ENCODE measurements at regions not wholly inside any gene's neighbourhood (a gene's known extent, or its start where the extent isn't known, plus 50 kb on each side); places are given as distances from the start of the nearest gene placed in this dataset.

GRCh38 chr3:27861046-27862036, 139.2 kb upstream of the EOMES start:
- DNase-seq (ENCODE audit: low read depth in 1 of 2, low spot score in 1 of 2): no peak

DNA sequence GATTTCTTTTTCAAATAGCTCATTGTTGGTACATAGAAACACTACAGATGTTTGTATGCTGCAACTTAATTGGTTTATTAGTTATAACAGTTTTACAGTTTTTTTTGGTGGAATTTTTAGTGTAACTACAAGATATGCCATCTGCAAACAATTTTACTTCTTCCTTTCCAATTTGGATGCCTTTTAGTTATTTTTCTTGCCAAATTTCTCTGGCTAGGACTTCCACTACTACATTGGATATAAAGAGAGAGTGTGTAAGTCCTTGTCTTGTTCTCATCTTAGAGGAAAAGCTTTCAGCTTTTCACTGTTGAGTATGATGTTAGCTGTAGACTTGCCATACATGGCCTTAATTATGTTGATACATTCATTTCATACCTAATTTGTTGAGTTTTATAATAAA, 143.6 kb upstream of the EOMES start:
- no peak for DNase-seq (ENCODE audit: low read depth in 1 of 2, low spot score in 1 of 2)

GRCh38 chr3:27869152-27869551, 147.0 kb upstream of the EOMES start:
- no peak for DNase-seq (ENCODE audit: low read depth in 1 of 2, low spot score in 1 of 2)

GRCh38 chr3:27877061-27878013, 155.2 kb upstream of the EOMES start:
- no peak for DNase-seq (ENCODE audit: low read depth in 1 of 2, low spot score in 1 of 2)

DNA sequence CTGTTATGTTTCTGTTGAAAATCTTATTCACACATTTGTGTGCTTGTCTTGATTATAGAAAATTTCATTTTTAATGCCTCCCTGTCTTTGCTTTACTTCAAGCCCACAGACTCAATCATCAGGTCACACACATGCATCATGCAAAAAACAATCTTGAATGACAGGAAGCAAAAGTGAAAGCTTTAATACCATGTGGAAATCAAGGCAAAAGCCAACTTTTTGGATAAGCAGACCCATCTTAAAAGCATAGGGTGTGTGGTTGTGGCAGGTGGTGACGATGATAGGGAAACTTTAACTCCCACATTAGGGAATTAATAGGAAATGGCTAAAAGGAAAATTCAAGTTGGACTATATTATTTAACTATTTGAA, 155.9 kb upstream of the EOMES start:
- no peak for DNase-seq (ENCODE audit: low read depth in 1 of 2, low spot score in 1 of 2)

DNA sequence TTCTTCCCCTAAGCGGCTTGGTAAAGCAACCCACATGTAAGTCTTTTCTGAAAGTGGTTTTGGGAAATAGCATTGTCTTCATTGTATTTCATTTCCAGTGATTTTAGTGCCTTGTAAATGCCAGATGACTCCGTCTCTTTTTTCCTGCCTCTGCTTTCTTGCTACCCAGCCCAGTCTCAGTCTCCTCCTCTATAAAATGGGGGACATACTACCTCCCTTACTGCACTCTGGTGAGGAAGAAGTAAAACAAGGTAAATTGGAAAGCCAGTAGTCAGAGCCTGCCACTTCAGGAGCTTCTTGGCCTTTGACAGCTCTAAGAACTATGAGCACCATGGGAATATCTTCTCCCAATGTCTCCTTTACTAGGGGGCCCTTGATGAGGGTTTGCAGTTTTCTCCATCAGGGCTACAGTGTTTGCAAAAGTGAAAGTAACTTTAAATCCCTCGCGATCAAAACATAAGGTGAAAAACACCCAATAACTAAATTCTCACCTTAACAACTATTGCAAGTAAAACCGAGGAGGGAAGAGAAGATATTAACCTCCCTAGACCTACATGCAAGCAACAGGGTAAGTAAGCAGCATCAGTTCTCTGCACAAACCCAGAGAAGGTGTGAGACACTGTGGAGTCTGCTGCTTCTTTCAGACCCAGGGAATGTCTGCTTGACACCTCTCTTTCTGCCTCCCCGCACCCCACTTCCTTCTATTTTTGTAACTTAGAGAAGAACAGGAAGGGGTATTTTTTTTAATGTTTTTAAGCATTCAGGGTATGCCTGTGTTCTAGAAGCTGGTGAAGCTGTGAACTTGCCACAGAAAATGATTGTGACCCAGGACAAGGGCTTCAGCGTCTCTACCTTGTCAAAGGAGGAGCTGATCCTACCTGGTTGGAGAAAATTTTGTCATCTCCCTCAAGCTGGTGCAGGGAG, 159.1 kb upstream of the EOMES start:
- DNase-seq (ENCODE audit: low read depth in 1 of 2, low spot score in 1 of 2): no peak

DNA sequence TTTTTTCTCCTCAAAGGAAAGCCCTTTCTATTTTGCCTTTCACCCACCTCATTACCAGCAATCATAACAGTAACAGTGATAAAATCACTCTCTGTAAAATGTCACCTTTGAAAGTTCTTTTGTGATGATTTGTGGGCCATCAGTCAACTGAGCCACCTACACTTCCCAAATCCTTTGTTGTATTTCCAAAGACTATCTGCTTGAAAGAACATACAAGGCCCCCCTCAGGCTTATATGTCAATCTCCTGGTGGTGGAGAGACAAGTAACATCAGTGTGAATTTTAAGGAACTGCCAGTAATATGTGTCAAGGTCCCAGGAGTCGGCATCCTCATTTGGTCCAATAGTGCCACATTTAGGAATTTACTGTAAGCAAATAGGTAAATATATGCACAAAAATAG, 161.1 kb upstream of the EOMES start:
- DNase-seq (ENCODE audit: low read depth in 1 of 2, low spot score in 1 of 2): no peak

- no peak for DNase-seq (ENCODE audit: low read depth in 1 of 2, low spot score in 1 of 2)
Observed at GRCh38 chr3:27885641-27886040, 163.5 kb upstream of the EOMES start.

DNA sequence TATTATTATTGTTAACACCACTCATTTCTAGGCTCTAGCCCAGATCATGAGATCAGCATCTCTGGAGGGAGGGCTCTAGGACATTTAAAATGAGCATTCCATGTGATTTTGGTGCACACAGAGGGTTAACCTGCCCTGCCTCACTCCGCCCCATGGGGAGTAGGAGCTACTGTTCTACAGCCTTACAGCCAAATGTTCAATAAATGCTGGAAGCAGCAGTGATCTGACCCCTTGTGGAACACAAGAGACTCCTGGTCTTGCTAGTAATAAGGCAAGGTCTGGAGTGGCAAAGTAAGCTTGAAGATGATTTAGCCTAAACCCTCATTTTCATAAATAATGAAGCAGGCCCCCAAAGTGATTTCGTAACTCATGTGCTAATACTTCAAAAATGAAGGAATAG, 166.4 kb upstream of the EOMES start:
- DNase-seq (ENCODE audit: low read depth in 1 of 2, low spot score in 1 of 2): no peak

GRCh38 chr3:27889745-27890144, 167.6 kb upstream of the EOMES start:
- no peak for DNase-seq (ENCODE audit: low read depth in 1 of 2, low spot score in 1 of 2)

- peak in 1 of 2 donors; percentile 38 for DNase-seq (ENCODE audit: low read depth in 1 of 2, low spot score in 1 of 2)
Observed at GRCh38 chr3:27900316-27900715, 178.2 kb upstream of the EOMES start.

GRCh38 chr3:27903446-27903845, 181.3 kb upstream of the EOMES start:
- DNase-seq (ENCODE audit: low read depth in 1 of 2, low spot score in 1 of 2): no peak

GRCh38 chr3:27905625-27906024, 183.5 kb upstream of the EOMES start:
- no peak for DNase-seq (ENCODE audit: low read depth in 1 of 2, low spot score in 1 of 2)

DNA sequence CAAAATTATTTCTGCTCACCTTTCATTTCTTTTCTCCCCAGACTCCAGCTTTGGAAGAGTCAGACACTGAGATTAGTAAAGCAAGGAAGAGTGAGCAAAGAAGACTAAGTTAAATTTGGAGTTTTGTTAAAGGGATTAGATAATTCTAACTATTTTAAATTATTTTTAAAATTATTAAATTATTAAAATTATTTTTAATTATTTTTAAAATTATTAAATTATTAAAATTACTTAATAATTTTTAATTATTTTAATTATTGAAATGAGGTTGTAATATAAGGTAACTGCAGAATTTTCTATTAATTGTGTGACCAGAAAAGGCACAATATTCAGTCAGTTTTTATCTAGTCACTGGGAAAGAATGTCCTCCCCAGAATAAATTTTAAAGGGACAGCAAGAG, 185.0 kb upstream of the EOMES start:
- no peak for DNase-seq (ENCODE audit: low read depth in 1 of 2, low spot score in 1 of 2)

DNA sequence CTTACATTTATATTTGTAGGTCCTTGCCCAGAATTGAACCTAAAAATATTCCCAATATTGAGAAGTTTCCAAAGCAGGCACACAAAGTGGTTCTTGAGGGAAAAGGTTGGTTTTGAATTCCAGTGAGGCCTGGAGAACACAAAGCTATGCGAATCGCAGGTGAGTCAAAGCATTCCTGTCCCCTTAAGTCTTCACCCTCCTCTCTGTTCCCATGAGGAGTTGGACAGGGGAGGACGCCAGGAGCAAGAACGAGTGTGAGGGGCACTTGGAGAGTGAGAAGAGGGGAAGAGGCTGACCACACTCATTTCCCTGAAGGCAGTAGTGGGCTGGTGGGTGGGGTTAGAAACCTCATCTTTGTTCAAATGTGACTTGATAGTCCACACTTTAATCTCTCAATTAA, 185.8 kb upstream of the EOMES start:
- no peak for DNase-seq (ENCODE audit: low read depth in 1 of 2, low spot score in 1 of 2)

- DNase-seq (ENCODE audit: low read depth in 1 of 2, low spot score in 1 of 2): no peak
Observed at GRCh38 chr3:27910456-27910855, 188.3 kb upstream of the EOMES start.

- no peak for DNase-seq (ENCODE audit: low read depth in 1 of 2, low spot score in 1 of 2)
Observed at GRCh38 chr3:27914199-27914598, 192.1 kb upstream of the EOMES start.

DNA sequence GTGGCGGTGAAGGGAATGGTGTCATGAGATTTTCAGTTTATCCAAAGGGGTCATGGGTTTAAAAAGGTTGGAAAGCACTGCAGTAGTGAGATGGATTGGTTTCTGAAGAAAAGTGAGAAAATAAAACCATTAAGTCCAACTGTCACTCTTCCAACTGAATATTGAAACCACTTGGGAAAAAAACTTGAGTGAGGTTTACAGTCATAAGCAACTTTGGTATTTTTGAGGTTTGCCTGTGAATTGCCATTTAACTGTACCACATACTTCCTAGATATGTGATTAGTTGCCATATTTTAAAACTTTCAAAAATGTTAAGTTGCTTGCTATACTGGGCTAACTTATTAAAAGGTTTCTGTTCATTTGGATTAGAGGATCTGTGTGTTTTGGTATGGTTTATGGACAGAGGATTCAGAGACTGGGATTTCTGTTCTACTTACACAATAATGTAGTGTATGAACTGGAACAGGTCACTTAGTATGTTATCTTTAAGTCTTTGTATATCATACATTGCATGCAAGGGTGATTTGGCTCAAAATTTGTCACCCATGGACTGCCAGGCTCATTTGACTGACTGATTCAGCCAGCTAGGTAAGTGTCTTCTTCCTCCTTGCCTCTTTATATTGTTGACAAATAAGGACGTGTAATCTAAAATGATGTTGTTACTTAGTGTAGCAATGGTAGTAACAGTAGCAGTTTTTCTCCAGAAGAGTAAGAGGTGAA, 201.4 kb upstream of the EOMES start:
- no peak for DNase-seq (ENCODE audit: low read depth in 1 of 2, low spot score in 1 of 2)

- DNase-seq (ENCODE audit: low read depth in 1 of 2, low spot score in 1 of 2): no peak
Observed at GRCh38 chr3:27927882-27928281, 205.8 kb upstream of the EOMES start.

- DNase-seq (ENCODE audit: low read depth in 1 of 2, low spot score in 1 of 2): no peak
Observed at GRCh38 chr3:27930052-27930602, 208.0 kb upstream of the EOMES start.
